Stimulated activated CD8-positive, alpha-beta memory T cell treated with anti-CD3 and anti-CD28 coated beads, Interleukin-2, amount 100 ng/mL, for 48 hours (primary cell): ENCODE measurements at regions not wholly inside any gene's neighbourhood (a gene's known extent, or its start where the extent isn't known, plus 50 kb on each side); places are given as distances from the start of the nearest gene placed in this dataset.

Experiments used
- DNase-seq, 2 donors: peaks; one replicate each; pipeline ENCODE4 v3.0.0-alpha.2; 2020; ENCODE audit warnings: low read depth in 2 of 2

DNA sequence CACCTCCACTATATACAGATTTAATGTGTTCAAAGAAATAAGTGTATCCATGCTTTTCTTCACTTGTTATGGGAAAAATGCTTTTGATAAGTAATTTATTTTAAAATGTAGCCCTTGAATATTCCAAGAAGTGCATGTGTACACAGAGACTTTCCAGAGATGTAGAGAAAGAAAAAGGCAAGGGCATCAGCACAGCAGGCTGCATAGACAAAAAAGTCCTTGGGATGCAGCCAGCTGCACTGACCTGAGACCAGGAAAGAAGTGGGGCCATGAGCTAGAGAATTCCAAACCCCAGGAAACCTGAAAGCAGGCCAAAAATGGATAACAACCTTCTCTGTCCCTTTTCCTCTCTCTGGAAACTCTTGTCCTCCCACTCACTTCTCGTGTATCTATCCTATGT, 51.6 kb upstream of the PRDM8 start:
- DNase-seq, result no peak

GRCh38 chr4:80144676-80145470, 52.4 kb upstream of the PRDM8 start:
- no peak for DNase-seq

GRCh38 chr4:80143307-80143679, 54.0 kb upstream of the PRDM8 start:
- DNase-seq, result no peak

DNA sequence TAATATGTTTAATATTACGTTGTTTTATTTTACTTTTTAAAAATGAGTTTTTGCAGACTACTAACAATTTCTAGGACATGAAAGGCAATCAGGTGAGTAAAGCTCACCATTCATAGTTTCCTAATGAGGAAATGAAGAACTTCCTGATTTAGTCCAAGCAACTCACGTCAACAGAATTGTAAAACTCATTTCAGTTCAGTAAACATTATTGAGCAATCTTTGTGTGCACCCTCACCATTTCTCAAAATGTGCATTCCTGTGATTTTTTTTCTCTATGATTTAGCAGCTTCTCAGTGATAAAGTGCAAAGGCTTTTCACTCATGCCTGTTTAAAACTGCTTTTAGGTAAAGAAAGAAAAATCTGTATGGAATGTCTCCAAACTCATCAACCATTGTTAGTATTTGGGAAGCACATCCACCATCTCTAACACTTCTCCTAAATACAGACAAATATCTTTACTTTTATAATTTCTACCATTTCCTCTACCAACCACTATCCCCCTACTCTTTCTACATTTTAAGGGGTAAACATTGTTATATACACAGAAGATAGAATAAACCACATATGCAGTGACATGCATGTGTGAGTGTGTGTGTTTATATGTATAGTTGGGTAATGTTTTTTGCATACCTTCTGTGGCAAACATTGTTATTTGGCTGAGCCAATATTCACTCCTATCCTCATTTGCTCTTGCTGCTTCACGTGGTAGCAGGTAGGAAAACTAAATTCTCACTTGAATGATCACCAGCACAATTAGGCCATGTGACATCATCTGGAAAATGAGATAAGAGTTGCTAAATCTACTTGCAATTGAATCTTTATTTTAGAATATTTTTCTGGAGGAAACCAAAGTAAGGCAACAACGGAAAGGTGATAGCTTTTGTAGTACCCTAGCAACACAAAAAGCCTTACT, 54.7 kb upstream of the PRDM8 start:
- no peak for DNase-seq

- DNase-seq, result no peak
These were observed 55.8 kb upstream of the PRDM8 start for GRCh38 chr4:80141543-80141942.

GRCh38 chr4:80140194-80140593, 57.1 kb upstream of the PRDM8 start:
- DNase-seq, result no peak

DNA sequence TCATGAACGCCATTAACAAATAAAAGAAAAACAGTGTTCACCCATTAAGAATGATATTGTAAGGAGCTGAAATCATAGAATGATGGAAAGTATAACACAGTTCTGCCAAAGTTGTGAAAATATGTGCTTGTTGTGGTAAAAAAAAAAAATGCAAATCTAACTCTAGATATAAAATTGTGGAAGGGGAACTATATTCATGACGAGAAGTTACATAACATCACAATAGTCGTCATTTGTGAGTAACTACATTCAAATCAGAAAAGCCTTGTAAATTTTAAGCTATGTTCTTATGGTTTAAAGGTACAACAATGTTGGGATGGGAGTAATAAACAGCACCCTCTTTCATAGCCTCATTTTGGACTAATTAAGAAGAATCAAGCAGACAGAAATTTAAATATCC, 57.6 kb upstream of the PRDM8 start:
- DNase-seq, result no peak

GRCh38 chr4:80138551-80139538, 58.5 kb upstream of the PRDM8 start:
- DNase-seq, result peak in 1 of 2 donors; percentile 14

DNA sequence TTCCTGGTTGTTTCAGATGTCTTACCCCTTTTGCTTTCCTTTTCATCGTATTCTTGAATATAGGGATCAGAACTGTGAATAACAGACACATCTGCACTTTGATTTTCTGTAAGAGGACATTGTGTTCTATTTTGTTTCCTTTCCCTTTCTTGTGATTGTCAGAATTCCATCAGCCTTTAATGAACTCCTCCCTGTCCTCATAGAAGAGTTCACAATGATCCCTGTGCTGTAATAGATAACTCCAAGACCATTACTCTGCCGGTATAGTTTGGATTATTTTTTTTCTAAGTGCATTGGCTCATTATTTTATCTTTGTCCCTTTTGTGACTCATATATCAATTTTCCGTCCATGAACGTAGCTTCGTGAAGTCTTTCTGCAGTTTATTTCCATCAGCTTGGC, 59.7 kb upstream of the PRDM8 start:
- DNase-seq, result no peak

- DNase-seq, result no peak
These were observed 61.0 kb upstream of the PRDM8 start for GRCh38 chr4:80136270-80136669.

DNA sequence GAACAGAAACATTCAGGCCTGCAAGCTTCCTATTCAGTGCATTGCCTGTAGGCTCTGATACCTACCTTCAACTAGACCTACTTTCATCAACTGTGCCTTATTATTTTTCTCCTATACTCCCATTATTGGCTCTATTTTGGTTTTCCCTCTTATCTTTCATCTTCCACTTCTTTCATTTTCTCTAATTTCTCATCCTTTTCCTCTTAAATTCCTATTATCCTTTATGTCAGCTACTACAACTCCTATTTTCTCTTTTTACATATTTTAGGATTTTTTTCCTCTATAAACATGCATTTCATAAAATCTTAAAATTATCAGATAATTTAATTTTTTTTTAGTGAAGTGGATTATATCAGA, 61.6 kb upstream of the PRDM8 start:
- no peak for DNase-seq

- DNase-seq, result no peak
These were observed 62.1 kb upstream of the ANTXR2 start for GRCh38 chr4:80134936-80135701.

- no peak for DNase-seq
These were observed 60.3 kb upstream of the ANTXR2 start for GRCh38 chr4:80133240-80133783.

GRCh38 chr4:80129785-80130184, 56.8 kb upstream of the ANTXR2 start:
- DNase-seq, result no peak

DNA sequence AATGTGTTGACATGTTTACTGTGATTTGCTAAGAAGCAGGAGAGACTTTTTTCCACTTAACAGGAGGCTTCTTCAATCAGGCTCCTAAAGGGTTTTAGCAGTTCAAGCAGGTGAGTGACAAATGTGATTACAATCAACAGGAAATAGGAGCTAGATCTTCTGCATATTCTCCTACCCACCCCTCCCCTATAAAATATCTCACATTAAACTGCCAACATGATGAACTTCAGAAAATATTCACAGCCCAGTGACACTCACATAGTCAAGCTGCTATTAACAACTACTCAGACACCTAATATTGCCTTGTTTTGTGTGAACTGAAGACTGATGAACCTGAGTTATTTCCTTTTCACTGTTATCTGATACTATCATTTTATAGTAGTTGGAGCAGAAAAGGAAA, 55.9 kb upstream of the ANTXR2 start:
- DNase-seq, result no peak

- no peak for DNase-seq
These were observed 54.9 kb upstream of the ANTXR2 start for GRCh38 chr4:80127870-80128419.

DNA sequence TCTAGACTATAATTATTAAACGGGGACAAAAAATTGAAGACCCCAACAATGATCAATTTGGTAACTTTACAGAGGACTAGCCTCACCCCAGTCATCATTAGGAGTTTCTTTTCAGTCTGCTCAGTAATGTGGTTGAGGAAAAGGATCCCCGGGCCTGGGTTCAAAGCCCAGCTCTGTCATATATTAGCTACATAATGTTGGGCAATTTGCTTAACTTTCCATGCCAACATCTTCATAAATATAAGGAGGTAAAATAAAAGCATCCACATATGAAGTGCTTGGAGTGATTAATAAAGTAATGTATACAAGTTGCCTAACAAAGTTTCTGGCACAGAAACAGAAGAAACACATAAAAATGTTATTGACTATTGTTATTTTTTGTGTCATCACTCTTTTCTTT, 53.4 kb upstream of the ANTXR2 start:
- DNase-seq, result no peak

DNA sequence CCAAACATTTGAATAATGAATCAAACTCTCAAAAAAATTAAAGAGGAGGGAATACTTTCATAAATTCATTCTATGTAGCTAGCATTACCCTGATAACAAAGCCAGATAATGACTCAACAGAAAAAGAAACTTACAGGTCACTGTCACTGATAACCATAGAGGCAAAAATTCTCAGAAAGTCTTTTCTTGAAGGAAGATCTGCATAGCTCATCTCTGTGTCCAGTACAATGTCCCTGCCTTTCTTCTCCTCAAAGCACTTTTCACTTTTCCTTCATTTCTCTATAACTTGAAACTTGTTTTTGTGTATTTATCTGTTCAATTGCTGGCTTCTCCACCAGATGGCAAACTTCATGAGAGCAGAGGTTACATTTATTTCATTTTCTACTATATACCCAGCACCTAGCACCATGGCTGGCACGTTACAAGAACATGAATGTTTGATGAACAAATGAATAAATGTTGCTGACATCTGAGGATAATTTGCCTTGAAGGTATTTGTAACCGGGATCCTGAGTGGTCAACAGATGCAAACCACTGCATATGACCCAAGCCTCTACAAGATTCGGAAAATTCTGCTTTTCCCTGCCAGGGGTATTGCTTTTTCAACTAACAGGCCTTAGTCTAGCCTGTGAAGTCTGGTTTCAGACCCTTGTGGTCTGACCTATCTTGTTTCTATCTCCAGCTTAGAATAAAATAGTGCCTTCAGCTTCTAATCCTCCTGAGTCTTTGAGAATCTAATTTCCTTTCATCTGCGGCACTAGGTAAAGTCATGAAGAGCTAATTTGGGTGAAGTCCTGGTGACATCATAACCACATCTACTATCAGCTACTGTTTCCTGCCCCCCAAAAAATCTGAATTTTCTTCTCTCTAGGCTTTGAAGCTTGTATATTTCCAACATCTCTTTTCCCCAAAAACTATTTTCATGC, 52.5 kb upstream of the ANTXR2 start:
- no peak for DNase-seq
